Sigmoid colon (tissue), 4 donors: ENCODE measurements at regions not wholly inside any gene's neighbourhood (a gene's known extent, or its start where the extent isn't known, plus 50 kb on each side); places are given as distances from the start of the nearest gene placed in this dataset.

Experiments
- EP300 ChIP-seq, 4 donors: sonication (generic); formaldehyde crosslinking; IDR thresholded peaks; one replicate each; pipeline ENCODE4 v1.6.1; 2017; ENCODE audit warnings: antibody characterized with exemption in 4 of 4
- POLR2A ChIP-seq, 2 donors: fragments of 450-650 bp; IDR thresholded peaks; one replicate each; pipeline ENCODE4 v1.6.1; 2016; ENCODE audit warnings: antibody characterized with exemption in 2 of 2, mild to moderate bottlenecking in 2 of 2, moderate library complexity in 2 of 2
- POLR2AphosphoS5 ChIP-seq, 4 donors: sonication (generic); formaldehyde crosslinking; IDR thresholded peaks; one replicate each; pipeline ENCODE4 v1.6.1; 2017; ENCODE audit warnings: antibody characterized with exemption in 4 of 4
- TF ChIP-seq, protein P1 (sequence below), 4 experiments: fragments of 450-650 bp in 3 of 4; fragments of 200-600 bp in 1 of 4; IDR thresholded peaks; one replicate each; pipeline ENCODE4 v1.5.1; 2016 to 2019; ENCODE audit warnings: antibody characterized with exemption in 4 of 4, mild to moderate bottlenecking in 3 of 4, moderate library complexity in 2 of 4

DNA sequence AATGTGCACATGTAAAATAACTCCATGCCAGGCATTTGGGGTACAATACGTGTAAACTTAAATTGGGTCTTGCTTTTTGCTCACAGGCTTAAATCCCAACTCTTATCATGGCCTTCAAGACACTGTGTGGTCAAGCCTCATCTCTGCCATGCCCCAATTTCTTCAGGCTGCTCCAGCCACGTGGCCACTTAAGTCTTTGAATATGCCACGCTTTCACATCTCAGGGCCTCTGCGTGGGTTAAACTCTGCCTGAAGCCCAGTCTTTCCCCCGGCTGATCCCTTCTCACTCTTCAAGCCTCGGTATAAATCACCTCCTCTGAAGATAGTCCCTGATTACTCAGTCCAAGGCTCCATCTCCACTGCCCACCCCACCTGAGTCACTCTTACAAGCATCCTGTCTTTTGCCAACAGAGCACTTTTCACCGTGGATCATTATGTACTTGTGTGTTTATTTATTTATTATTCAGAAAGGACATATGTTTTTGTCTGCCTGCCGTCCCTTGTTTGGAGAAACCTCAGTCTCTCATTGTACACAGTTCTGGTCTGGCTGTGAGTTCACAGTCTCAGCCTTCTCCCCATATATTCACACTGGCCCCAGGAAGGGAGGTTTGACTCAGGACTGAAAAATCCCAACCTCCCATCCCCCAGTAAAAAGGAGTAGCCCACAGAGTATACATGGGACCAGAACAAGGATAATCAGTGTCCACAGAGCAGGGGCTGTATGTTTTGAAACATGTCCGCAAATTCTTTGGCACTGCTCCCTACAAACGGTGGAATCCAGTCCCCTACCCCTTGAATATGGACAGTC is 344.7 kb downstream of the MN1 start:
- TF ChIP-seq POLR2AphosphoS5 (IDR thresholded peaks at IDR 0.05) (no peak), EP300 (IDR thresholded peaks at IDR 0.05) (no peak), POLR2A (IDR thresholded peaks at IDR 0.05) (no peak)
- TF ChIP-seq, protein P1, sequence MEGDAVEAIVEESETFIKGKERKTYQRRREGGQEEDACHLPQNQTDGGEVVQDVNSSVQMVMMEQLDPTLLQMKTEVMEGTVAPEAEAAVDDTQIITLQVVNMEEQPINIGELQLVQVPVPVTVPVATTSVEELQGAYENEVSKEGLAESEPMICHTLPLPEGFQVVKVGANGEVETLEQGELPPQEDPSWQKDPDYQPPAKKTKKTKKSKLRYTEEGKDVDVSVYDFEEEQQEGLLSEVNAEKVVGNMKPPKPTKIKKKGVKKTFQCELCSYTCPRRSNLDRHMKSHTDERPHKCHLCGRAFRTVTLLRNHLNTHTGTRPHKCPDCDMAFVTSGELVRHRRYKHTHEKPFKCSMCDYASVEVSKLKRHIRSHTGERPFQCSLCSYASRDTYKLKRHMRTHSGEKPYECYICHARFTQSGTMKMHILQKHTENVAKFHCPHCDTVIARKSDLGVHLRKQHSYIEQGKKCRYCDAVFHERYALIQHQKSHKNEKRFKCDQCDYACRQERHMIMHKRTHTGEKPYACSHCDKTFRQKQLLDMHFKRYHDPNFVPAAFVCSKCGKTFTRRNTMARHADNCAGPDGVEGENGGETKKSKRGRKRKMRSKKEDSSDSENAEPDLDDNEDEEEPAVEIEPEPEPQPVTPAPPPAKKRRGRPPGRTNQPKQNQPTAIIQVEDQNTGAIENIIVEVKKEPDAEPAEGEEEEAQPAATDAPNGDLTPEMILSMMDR (IDR thresholded peaks at IDR 0.05): no peak
